ENCODE measurements at regions not wholly inside any gene's neighbourhood (a gene's known extent, or its start where the extent isn't known, plus 50 kb on each side); places are given as distances from the start of the nearest gene placed in this dataset.

DNA sequence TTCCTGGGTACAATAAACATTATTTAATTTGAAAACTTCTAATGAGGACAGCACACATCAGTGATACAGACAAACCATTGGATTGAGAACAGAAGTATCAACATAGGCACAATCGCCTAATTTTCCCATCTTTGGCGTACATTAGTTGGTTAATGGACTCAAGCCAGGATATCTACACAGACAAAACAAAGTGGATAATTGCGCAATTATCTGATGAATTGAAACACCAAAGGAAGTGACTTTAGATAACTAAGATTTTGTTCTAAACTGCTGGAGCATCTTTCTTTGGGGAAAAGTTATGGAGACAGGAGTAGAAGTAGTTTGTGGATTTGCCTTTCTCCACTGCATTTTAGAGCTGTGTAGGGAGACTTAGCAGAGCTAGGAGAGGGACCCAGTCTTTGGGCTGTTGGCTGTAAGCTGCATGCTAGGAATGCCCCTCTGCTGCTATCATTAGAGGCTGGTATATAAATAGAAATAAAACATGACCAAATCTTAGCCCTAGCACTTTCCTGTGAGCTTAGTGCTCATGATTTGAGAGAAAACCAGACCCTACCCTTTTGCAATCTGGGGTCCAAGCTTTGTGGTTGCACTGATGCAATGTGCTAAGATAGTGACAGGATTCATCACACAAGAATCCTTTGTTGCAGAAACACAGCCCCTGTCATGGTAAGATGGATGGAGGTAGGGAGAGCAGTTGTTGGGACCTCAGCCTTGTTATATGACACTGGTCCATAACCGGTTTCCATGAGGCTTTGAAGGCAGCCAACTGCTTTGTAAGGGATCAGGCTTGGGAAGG lies 264.5 kb upstream of the PIK3C3 start:
- H3K4me2 ChIP-seq = no peak overlapping the region
- H3K4me1 ChIP-seq (ENCODE audit: low read depth, poor library complexity, severe bottlenecking) = no peaks in the 10 kb centered on the region
- H3K79me2 ChIP-seq (ENCODE audit: insufficient read depth, low read depth) = no peaks in the 10 kb centered on the region
- no peaks in the 10 kb centered on the region for H3K27me3 ChIP-seq (ENCODE audit: insufficient read depth, low read depth)
- TF ChIP-seq, protein P1, sequence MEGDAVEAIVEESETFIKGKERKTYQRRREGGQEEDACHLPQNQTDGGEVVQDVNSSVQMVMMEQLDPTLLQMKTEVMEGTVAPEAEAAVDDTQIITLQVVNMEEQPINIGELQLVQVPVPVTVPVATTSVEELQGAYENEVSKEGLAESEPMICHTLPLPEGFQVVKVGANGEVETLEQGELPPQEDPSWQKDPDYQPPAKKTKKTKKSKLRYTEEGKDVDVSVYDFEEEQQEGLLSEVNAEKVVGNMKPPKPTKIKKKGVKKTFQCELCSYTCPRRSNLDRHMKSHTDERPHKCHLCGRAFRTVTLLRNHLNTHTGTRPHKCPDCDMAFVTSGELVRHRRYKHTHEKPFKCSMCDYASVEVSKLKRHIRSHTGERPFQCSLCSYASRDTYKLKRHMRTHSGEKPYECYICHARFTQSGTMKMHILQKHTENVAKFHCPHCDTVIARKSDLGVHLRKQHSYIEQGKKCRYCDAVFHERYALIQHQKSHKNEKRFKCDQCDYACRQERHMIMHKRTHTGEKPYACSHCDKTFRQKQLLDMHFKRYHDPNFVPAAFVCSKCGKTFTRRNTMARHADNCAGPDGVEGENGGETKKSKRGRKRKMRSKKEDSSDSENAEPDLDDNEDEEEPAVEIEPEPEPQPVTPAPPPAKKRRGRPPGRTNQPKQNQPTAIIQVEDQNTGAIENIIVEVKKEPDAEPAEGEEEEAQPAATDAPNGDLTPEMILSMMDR (conservative IDR thresholded peaks at IDR 0.05; ENCODE audit: low read depth, low read length) = no peak
- H2AFZ ChIP-seq (ENCODE audit: low read depth) = no peak overlapping the region
- no peak overlapping the region for H3K4me3 ChIP-seq (IDR thresholded peaks at IDR 0.05; ENCODE audit: insufficient read depth, low read depth, low read length)
- no peaks in the 10 kb centered on the region for H4K20me1 ChIP-seq (ENCODE audit: insufficient read depth)
- no peaks in the 10 kb centered on the region for H3K36me3 ChIP-seq (ENCODE audit: insufficient read depth)
- no peak overlapping the region for H3K27ac ChIP-seq
- no peak overlapping the region for H3K9ac ChIP-seq

DNA sequence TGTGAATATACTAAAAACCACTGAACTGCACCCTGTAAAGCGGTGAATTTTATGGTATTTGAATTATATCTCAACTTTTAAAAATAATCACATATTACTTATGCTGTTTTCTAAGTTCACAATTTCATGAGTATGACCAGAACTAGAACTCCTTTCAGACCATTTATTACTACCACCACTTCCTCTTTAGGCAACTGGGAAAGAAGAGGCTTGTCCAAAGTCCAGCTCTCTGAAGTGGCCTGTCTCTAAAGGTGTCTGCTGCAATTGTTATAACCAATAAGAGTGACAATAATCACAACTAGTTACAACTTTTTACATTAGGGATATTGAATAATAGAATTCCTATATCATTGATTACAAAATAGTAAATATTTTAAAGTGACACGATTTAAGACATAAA lies 267.9 kb upstream of the PIK3C3 start:
- no peak overlapping the region for H3K4me3 ChIP-seq (IDR thresholded peaks at IDR 0.05; ENCODE audit: insufficient read depth, low read depth, low read length)
- no peaks in the 10 kb centered on the region for H3K36me3 ChIP-seq (ENCODE audit: insufficient read depth)
- no peaks in the 10 kb centered on the region for H3K79me2 ChIP-seq (ENCODE audit: insufficient read depth, low read depth)
- H4K20me1 ChIP-seq (ENCODE audit: insufficient read depth) = no peaks in the 10 kb centered on the region
- no peak overlapping the region for H3K4me2 ChIP-seq
- H3K27me3 ChIP-seq (ENCODE audit: insufficient read depth, low read depth) = no peaks in the 10 kb centered on the region
- TF ChIP-seq, protein P1 (conservative IDR thresholded peaks at IDR 0.05; ENCODE audit: low read depth, low read length) = no peak
- H2AFZ ChIP-seq (ENCODE audit: low read depth) = no peak overlapping the region
- no peaks in the 10 kb centered on the region for H3K4me1 ChIP-seq (ENCODE audit: low read depth, poor library complexity, severe bottlenecking)
- H3K9ac ChIP-seq = no peak overlapping the region
- no peak overlapping the region for H3K27ac ChIP-seq

DNA sequence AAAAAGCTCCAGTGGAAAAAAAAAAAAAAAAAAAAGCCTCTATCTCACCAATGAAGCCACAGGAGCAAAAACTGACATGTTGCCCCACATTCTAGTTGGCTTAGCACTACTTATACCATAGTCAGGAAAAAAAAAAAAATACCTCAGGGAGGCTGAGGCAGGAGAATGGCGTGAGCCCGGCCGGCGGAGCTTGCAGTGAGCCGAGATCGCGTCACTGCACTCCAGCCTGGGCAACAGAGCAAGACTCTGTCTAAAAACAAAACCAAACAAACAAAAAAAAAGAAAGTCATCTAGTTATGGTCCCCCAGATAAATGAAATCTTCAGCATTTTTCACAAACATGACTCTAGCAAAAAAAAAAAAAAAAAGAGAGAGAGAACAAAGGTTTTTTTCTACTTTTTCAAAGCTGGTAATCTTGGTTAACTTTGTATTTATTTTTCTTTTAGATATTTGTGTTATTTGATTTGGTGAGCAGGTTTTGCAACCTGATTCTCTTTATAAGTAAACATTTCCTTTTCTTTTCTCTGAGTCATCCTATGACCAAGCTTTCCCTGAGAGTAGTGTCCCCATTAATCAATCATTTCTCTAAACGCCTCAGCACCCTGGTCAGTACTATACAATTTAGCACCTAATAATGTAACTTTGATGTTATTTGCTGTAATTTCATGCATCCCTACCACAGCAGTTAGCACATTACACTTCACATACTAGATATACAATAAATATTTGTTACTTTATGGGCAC lies 273.7 kb upstream of the PIK3C3 start:
- Histone ChIP-seq H3K4me2 (no peak overlapping the region), H3K79me2 (ENCODE audit: insufficient read depth, low read depth) (no peaks in the 10 kb centered on the region), H2AFZ (ENCODE audit: low read depth) (no peak overlapping the region), H4K20me1 (ENCODE audit: insufficient read depth) (no peaks in the 10 kb centered on the region), H3K27ac (no peak overlapping the region), H3K4me3 (IDR thresholded peaks at IDR 0.05; ENCODE audit: insufficient read depth, low read depth, low read length) (no peak overlapping the region), H3K4me1 (ENCODE audit: low read depth, poor library complexity, severe bottlenecking) (no peaks in the 10 kb centered on the region), H3K27me3 (ENCODE audit: insufficient read depth, low read depth) (no peaks in the 10 kb centered on the region), H3K9ac (no peak overlapping the region), H3K36me3 (ENCODE audit: insufficient read depth) (no peaks in the 10 kb centered on the region)
- TF ChIP-seq, protein P1 (conservative IDR thresholded peaks at IDR 0.05; ENCODE audit: low read depth, low read length) = no peak

DNA sequence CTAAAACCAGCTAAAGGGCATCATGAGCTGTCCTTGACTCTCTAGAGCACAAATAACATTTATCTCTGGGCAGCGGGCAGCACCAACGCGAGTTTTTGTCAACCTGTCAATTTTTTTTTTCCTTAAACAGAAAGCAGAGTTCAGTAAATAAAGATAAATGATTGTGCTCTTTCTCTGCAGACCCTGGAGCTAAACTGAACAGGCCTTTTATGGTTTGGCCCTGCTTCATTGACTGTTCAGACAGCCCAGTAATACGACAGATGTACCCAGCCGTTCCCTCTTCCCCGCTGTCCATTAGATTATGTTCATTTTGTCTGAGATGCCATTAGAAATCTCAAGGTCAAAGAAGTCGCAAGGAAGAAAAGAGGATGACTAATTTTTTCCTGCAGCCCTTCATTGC lies 280.5 kb upstream of the PIK3C3 start:
- Histone ChIP-seq H3K36me3 (ENCODE audit: insufficient read depth) (no peaks in the 10 kb centered on the region), H3K9ac (no peak overlapping the region), H3K4me1 (ENCODE audit: low read depth, poor library complexity, severe bottlenecking) (no peaks in the 10 kb centered on the region), H3K79me2 (ENCODE audit: insufficient read depth, low read depth) (no peaks in the 10 kb centered on the region), H3K4me2 (no peak overlapping the region), H3K27me3 (ENCODE audit: insufficient read depth, low read depth) (no peaks in the 10 kb centered on the region), H4K20me1 (ENCODE audit: insufficient read depth) (no peaks in the 10 kb centered on the region), H3K27ac (no peak overlapping the region), H3K4me3 (IDR thresholded peaks at IDR 0.05; ENCODE audit: insufficient read depth, low read depth, low read length) (no peak overlapping the region), H2AFZ (ENCODE audit: low read depth) (no peak overlapping the region)
- TF ChIP-seq, protein P1 (conservative IDR thresholded peaks at IDR 0.05; ENCODE audit: low read depth, low read length) = no peak
